ENCODE measurements at regions not wholly inside any gene's neighbourhood (a gene's known extent, or its start where the extent isn't known, plus 50 kb on each side); places are given as distances from the start of the nearest gene placed in this dataset.

DNA sequence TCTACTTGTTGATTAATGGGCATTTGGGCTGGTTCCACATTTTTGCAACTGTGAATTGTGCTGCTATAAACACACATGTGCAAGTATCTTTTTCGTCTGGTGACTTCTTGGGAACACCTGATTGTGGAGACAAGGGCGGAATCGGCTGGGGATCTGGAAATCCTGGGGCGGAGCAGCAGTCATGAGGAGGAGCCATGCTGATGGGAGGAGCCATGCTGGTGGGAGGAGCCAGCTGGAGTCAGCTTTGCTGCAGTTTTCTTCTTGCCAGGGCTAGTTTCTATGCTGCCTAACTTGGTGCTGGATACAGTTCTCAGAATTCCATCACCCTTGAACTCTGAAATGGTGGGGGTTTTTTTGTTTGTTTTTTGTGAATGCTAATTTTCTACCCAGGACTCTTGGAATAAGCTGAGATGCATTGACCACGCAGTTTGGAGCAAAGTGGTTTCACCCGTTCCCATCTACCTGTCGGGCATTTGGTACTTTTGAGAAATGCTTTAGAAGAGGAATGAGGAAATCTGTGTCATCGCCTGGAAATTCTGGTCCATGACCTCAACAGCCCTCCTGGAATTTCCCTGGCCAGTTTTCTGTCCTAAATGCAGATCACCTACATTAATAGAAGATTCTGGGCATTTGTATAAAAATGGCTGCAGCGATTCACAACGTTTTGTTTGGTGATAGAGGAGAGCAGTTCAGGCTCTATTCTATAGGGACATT, 217.4 kb upstream of the ZFHX3 start:
- no peaks in the 10 kb centered on the region; the same call in 1 of the 2 replicates for H3K9me3 ChIP-seq (ENCODE audit: control insufficient read depth, insufficient read depth, low read length)
- H3K4me2 ChIP-seq (ENCODE audit: low read depth, low read length): no peak overlapping the region
- H3K9ac ChIP-seq (ENCODE audit: low read depth, low read length): no peak overlapping the region
- H2BK120ac ChIP-seq (ENCODE audit: low read depth, low read length): no peak overlapping the region
- H3K9me1 ChIP-seq (ENCODE audit: insufficient read depth, low read length): no peaks in the 10 kb centered on the region
- no peak overlapping the region for H2AK5ac ChIP-seq (ENCODE audit: low read depth, low read length)
- H2BK15ac ChIP-seq (ENCODE audit: low read depth, low read length): no peak overlapping the region
- in situ Hi-C loops (cut with MboI; ENCODE audit: low sequenced_read_pairs): no loop called here
- H3K18ac ChIP-seq (ENCODE audit: low read depth, low read length): no peak overlapping the region
- no peaks in the 10 kb centered on the region for H3K79me1 ChIP-seq (ENCODE audit: low read depth in 1 of 2, low read length in 2 of 2)
- DNase-seq: no peak
- H3K27me3 ChIP-seq (ENCODE audit: control insufficient read depth, insufficient read depth, low read length): peaks cover 1% of the 10 kb centered on the region; the same call in 1 of the 2 replicates
- H3K4ac ChIP-seq (ENCODE audit: low read depth, low read length): no peak overlapping the region
- no peak for ATAC-seq (ENCODE audit: low read depth)
- intact Hi-C loops (cut with micrococcal nuclease): no loop called here
- no peak overlapping the region for H4K8ac ChIP-seq (ENCODE audit: low read depth in 2 of 2, low read length in 2 of 2)
- H2BK20ac ChIP-seq (ENCODE audit: low read depth, low read length): no peak overlapping the region
- H4K20me1 ChIP-seq (ENCODE audit: insufficient read depth, low read length): no peaks in the 10 kb centered on the region
- no peak overlapping the region for H4K91ac ChIP-seq (ENCODE audit: insufficient read depth, low read depth, low read length)
- no peak overlapping the region for H3K27ac ChIP-seq (ENCODE audit: insufficient read depth, low read length)
- no peak for TF ChIP-seq POLR2A (IDR thresholded peaks at IDR 0.05; ENCODE audit: low read depth, low read length)
- TF ChIP-seq RAD21 (IDR thresholded peaks at IDR 0.05; ENCODE audit: low read length): no peak
- TF ChIP-seq SMC3 (IDR thresholded peaks at IDR 0.05; ENCODE audit: low read depth, low read length): no peak
- TF ChIP-seq CHD1 (IDR thresholded peaks at IDR 0.05; ENCODE audit: low read depth, low read length): no peak
- no peak for TF ChIP-seq RCOR1 (IDR thresholded peaks at IDR 0.05; ENCODE audit: insufficient replicate concordance, low read length)
- TF ChIP-seq MXI1 (IDR thresholded peaks at IDR 0.05; ENCODE audit: borderline replicate concordance, low read depth, low read length): no peak
- no peak for TF ChIP-seq CEBPB (IDR thresholded peaks at IDR 0.05; ENCODE audit: low read depth, low read length)
- TF ChIP-seq RFX5 (IDR thresholded peaks at IDR 0.05; ENCODE audit: low read depth, low read length): no peak
- TF ChIP-seq NFE2L2 (IDR thresholded peaks at IDR 0.05; ENCODE audit: low read depth, low read length): no peak
- TF ChIP-seq, protein P1, sequence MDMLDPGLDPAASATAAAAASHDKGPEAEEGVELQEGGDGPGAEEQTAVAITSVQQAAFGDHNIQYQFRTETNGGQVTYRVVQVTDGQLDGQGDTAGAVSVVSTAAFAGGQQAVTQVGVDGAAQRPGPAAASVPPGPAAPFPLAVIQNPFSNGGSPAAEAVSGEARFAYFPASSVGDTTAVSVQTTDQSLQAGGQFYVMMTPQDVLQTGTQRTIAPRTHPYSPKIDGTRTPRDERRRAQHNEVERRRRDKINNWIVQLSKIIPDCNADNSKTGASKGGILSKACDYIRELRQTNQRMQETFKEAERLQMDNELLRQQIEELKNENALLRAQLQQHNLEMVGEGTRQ (IDR thresholded peaks at IDR 0.05; ENCODE audit: low read depth, low read length): no peak
- TF ChIP-seq FOS (IDR thresholded peaks at IDR 0.05; ENCODE audit: low read depth, low read length): no peak
- TF ChIP-seq, protein P2, sequence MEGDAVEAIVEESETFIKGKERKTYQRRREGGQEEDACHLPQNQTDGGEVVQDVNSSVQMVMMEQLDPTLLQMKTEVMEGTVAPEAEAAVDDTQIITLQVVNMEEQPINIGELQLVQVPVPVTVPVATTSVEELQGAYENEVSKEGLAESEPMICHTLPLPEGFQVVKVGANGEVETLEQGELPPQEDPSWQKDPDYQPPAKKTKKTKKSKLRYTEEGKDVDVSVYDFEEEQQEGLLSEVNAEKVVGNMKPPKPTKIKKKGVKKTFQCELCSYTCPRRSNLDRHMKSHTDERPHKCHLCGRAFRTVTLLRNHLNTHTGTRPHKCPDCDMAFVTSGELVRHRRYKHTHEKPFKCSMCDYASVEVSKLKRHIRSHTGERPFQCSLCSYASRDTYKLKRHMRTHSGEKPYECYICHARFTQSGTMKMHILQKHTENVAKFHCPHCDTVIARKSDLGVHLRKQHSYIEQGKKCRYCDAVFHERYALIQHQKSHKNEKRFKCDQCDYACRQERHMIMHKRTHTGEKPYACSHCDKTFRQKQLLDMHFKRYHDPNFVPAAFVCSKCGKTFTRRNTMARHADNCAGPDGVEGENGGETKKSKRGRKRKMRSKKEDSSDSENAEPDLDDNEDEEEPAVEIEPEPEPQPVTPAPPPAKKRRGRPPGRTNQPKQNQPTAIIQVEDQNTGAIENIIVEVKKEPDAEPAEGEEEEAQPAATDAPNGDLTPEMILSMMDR (conservative IDR thresholded peaks at IDR 0.05; ENCODE audit: low read depth, low read length): no peak
- no peak for TF ChIP-seq BHLHE40 (IDR thresholded peaks at IDR 0.05; ENCODE audit: low read depth, low read length)
- TF ChIP-seq MAFK (IDR thresholded peaks at IDR 0.05; ENCODE audit: low read depth, low read length): no peak
- TF ChIP-seq, protein P3, sequence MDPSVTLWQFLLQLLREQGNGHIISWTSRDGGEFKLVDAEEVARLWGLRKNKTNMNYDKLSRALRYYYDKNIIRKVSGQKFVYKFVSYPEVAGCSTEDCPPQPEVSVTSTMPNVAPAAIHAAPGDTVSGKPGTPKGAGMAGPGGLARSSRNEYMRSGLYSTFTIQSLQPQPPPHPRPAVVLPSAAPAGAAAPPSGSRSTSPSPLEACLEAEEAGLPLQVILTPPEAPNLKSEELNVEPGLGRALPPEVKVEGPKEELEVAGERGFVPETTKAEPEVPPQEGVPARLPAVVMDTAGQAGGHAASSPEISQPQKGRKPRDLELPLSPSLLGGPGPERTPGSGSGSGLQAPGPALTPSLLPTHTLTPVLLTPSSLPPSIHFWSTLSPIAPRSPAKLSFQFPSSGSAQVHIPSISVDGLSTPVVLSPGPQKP (IDR thresholded peaks at IDR 0.05; ENCODE audit: borderline replicate concordance, low read depth, low read length): no peak
- no peak overlapping the region for H3K23ac ChIP-seq (ENCODE audit: low read depth, low read length)
- 20% methylated on average over 1 of the region's 10 CpGs; no CpG with 5 or more reads in 1 of the 2 experiments for WGBS, 2 experiments (ENCODE audit: extremely low coverage in 2 of 2, insufficient read length in 1 of 2)
- H2BK5ac ChIP-seq (ENCODE audit: low read depth, low read length, poor library complexity, severe bottlenecking): no peak overlapping the region
- no TSS peak for BruUV-seq (replicated peaks)
- no peak overlapping the region for H3K14ac ChIP-seq (replicated peaks; ENCODE audit: low read depth, low read length)
- dilution Hi-C loops (cut with HindIII; ENCODE audit: low sequenced_read_pairs, unreplicated experiment): no loop called here
- CTCF ChIA-PET: interaction anchor here (0.7 kb wide), 1 partner anchor 20 kb away, joined by 3 read pairs; no protein-coding TSS in a partner anchor
- H3K56ac ChIP-seq (ENCODE audit: extremely low read depth, insufficient read depth, low read length): no peak overlapping the region
- POLR2A ChIA-PET (ENCODE audit: unreplicated experiment): no interaction called here
- no peak overlapping the region for H2AFZ ChIP-seq (replicated peaks; ENCODE audit: low read length, poor library complexity)
- no peak overlapping the region for H2AK9ac ChIP-seq (replicated peaks; ENCODE audit: low read depth, low read length, poor library complexity)
- no peak overlapping the region for H4K5ac ChIP-seq (ENCODE audit: low read depth, low read length)
- H3K36me3 ChIP-seq (ENCODE audit: control insufficient read depth, insufficient read depth, low read length): no peaks in the 10 kb centered on the region
- H3K4me1 ChIP-seq (ENCODE audit: control insufficient read depth, insufficient read depth, low read length): no peaks in the 10 kb centered on the region
- no peak overlapping the region for H3K4me3 ChIP-seq (ENCODE audit: insufficient read depth, low read depth, low read length)
